SU-DHL-6 (cell line): ENCODE measurements at regions not wholly inside any gene's neighbourhood (a gene's known extent, or its start where the extent isn't known, plus 50 kb on each side); places are given as distances from the start of the nearest gene placed in this dataset.
"Not testable (repeated sequence)": the region's sequence is repeated elsewhere in the genome, so short reads cannot be mapped to it uniquely, and the experiment has no call there.

Source experiments
- H2AFZ ChIP-seq: fragments of 200-600 bp; sonication (generic); 2 replicates; pipeline ENCODE4 v1.6.1; 2014; ENCODE audit warnings: low read depth, mild to moderate bottlenecking, moderate library complexity, mixed read lengths, antibody characterized with exemption, low read length; ENCODE audit not compliant: severe bottlenecking
- H3F3A ChIP-seq: fragments of 200-600 bp; shearing (Covaris generic); 2 replicates; pipeline ENCODE4 v1.6.0; 2016; ENCODE audit warnings: antibody characterized with exemption, mild to moderate bottlenecking; ENCODE audit not compliant: insufficient read depth
- H3K27ac ChIP-seq: fragments of 200-600 bp; sonication (generic); 2 replicates; pipeline ENCODE4 v1.5.1; 2016; ENCODE audit warnings: low read depth, mild to moderate bottlenecking, low read length, moderate library complexity, mixed read lengths
- H3K27me3 ChIP-seq: fragments of 200-600 bp; sonication (generic), shearing (Covaris generic); 2 replicates; pipeline ENCODE4 v1.6.0; 2014; ENCODE audit warnings: mild to moderate bottlenecking, low read length
- H3K36me3 ChIP-seq: fragments of 200-600 bp; sonication (generic); 2 replicates; pipeline ENCODE4 v1.6.1; 2014; ENCODE audit warnings: mild to moderate bottlenecking, low read length, mixed read lengths
- H3K4me2 ChIP-seq: fragments of 300-600, 200-600 bp; shearing (Covaris generic), sonication (generic); 2 replicates; pipeline ENCODE4 v1.6.0; 2014; ENCODE audit warnings: low read length, low read depth, mild to moderate bottlenecking; ENCODE audit not compliant: poor library complexity, severe bottlenecking
- H3K4me3 ChIP-seq: fragments of 200-600 bp; sonication (generic); 2 replicates; pipeline ENCODE4 v1.5.1; 2014; ENCODE audit warnings: antibody characterized with exemption, low read length, mild to moderate bottlenecking, mixed read lengths; ENCODE audit not compliant: insufficient read depth, poor library complexity, severe bottlenecking
- H3K79me2 ChIP-seq: fragments of 200-600 bp; sonication (generic); 2 replicates; pipeline ENCODE4 v1.6.1; 2014; ENCODE audit warnings: mild to moderate bottlenecking, low read length, moderate library complexity; ENCODE audit not compliant: insufficient read depth
- H3K9ac ChIP-seq: fragments of 200-600 bp; sonication (generic); 2 replicates; pipeline ENCODE4 v1.7.0; 2014; ENCODE audit warnings: mild to moderate bottlenecking, low read length
- H3K9me2 ChIP-seq: fragments of 200-600 bp; sonication (generic); replicated peaks from 2 replicates; pipeline ENCODE4 v1.6.1; 2014; ENCODE audit warnings: low read length; ENCODE audit not compliant: insufficient read depth
- H3K9me3 ChIP-seq: fragments of 200-600 bp; sonication (generic); 2 replicates; pipeline ENCODE4 v1.6.1; 2014; ENCODE audit warnings: low read length, mixed read lengths; ENCODE audit not compliant: insufficient read depth
- H4K20me1 ChIP-seq: fragments of 200-600 bp; sonication (generic); 2 replicates; pipeline ENCODE4 v1.6.1; 2014; ENCODE audit warnings: low read depth, mild to moderate bottlenecking, antibody characterized with exemption, low read length, moderate library complexity, mixed read lengths
- EZH2phosphoT487 ChIP-seq: fragments of 200-600 bp; sonication (generic), shearing (Covaris generic); conservative IDR thresholded peaks from 2 replicates; pipeline ENCODE4 v1.6.1; 2018; ENCODE audit warnings: mild to moderate bottlenecking, antibody characterized with exemption, low read length, moderate library complexity, mixed read lengths
- TF ChIP-seq, protein P1 (sequence below): fragments of 200-600 bp; sonication (generic); IDR thresholded peaks from one replicate; pipeline ENCODE4 v1.5.1; 2017; ENCODE audit warnings: antibody characterized with exemption, mild to moderate bottlenecking, low read length, moderate library complexity; ENCODE audit not compliant: insufficient read depth, poor library complexity, severe bottlenecking

DNA sequence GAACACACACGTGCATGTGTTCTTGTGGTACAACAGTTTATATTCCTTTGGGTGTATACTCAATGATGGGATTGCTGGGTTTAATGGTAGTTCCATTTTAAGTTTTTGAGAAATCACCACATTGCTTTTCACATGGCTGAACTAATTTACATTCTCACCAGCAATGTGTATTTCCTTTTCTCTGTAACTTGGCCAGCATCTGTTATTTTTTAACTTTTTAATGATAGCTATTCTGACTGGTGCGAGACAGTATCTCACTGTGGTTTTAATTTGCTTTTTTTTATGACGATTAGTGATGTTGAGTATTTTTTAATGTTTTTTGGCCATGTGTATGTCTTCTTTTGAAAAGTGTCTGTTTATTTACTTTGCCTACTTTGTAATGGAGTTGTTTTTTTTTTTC, 256.6 kb downstream of the ZWINT start:
- Histone ChIP-seq H3K36me3 (no peaks in the 10 kb centered on the region), H3F3A (no peaks in the 10 kb centered on the region), H3K9me2 (no peaks in the 10 kb centered on the region), H4K20me1 (no peaks in the 10 kb centered on the region), H2AFZ (no peak overlapping the region), H3K9ac (no peak overlapping the region), H3K27ac (no peak overlapping the region), H3K27me3 (no peaks in the 10 kb centered on the region), H3K4me3 (no peak overlapping the region), H3K9me3 (no peaks in the 10 kb centered on the region), H3K4me2 (no peak overlapping the region), H3K79me2 (no peaks in the 10 kb centered on the region)
- TF ChIP-seq EZH2phosphoT487, result no peak
- TF ChIP-seq, protein P1, sequence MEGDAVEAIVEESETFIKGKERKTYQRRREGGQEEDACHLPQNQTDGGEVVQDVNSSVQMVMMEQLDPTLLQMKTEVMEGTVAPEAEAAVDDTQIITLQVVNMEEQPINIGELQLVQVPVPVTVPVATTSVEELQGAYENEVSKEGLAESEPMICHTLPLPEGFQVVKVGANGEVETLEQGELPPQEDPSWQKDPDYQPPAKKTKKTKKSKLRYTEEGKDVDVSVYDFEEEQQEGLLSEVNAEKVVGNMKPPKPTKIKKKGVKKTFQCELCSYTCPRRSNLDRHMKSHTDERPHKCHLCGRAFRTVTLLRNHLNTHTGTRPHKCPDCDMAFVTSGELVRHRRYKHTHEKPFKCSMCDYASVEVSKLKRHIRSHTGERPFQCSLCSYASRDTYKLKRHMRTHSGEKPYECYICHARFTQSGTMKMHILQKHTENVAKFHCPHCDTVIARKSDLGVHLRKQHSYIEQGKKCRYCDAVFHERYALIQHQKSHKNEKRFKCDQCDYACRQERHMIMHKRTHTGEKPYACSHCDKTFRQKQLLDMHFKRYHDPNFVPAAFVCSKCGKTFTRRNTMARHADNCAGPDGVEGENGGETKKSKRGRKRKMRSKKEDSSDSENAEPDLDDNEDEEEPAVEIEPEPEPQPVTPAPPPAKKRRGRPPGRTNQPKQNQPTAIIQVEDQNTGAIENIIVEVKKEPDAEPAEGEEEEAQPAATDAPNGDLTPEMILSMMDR, result no peak

DNA sequence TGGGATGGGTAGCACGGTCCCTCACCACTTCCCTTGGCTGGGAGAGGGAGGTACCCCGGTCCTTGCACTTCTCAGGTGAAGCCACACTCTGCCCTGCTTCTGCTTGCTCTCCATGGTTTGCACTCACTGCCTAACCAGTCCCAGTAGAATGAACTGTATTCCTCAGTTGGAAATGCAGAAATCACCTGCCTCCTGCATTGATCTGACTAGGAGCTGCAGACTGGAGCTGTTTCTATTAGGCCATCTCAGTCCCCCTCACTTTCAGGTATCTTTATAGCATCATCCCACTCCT, 264.9 kb downstream of the ZWINT start:
- Histone ChIP-seq H3K27me3 (no peaks in the 10 kb centered on the region), H3F3A (no peaks in the 10 kb centered on the region), H4K20me1 (no peaks in the 10 kb centered on the region), H2AFZ (no peak overlapping the region), H3K36me3 (no peaks in the 10 kb centered on the region), H3K79me2 (no peaks in the 10 kb centered on the region), H3K27ac (no peak overlapping the region), H3K9ac (no peak overlapping the region), H3K9me3 (no peaks in the 10 kb centered on the region), H3K4me3 (no peak overlapping the region), H3K9me2 (no peaks in the 10 kb centered on the region), H3K4me2 (no peak overlapping the region)
- TF ChIP-seq, protein P1, result no peak
- TF ChIP-seq EZH2phosphoT487, result no peak

DNA sequence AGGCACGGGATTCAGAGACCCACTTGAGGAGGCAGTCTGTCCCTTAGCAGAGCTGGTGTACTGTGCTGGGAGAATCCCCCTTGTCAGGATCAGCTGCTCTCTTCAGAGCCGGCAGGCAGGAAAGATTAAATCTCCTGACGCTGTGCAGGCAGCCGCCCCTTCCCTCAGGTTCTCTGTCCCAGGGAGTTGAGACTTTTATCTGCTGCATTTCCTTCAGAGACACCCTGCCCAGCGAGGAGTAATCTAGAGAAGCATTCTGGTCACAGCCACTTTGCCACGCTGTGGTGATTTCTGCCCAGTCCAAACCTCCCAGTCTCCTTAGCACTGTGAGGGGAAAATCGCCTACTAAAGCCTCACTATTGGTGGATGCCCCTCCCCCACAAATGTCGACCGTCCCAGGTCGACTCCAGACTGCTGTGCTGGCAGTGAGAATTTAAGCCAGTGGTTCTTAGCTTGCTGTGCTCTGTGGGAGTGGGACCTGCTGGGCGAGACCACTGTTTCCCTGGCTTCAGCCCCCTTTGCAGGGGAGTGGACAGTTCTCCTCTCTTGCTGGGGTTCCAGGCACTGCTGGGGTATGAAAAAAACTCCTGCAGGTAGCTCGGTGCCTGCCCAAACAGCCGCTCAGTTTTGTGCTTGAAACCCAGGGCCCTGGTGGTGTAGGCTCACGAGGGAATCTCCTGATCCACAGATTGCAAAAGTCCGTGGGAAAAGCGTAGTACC, 265.4 kb downstream of the ZWINT start:
- Histone ChIP-seq H3K4me3 (no peak overlapping the region), H3K79me2 (no peaks in the 10 kb centered on the region), H3K27me3 (no peaks in the 10 kb centered on the region), H3K4me2 (no peak overlapping the region), H3K9me2 (no peaks in the 10 kb centered on the region), H4K20me1 (no peaks in the 10 kb centered on the region), H3K9me3 (peaks cover 3% of the 10 kb centered on the region; the same call in 1 of the 2 replicates), H3K9ac (no peak overlapping the region), H2AFZ (no peak overlapping the region), H3K36me3 (no peaks in the 10 kb centered on the region), H3K27ac (no peak overlapping the region), H3F3A (no peaks in the 10 kb centered on the region)
- TF ChIP-seq, protein P1, result no peak
- TF ChIP-seq EZH2phosphoT487, result no peak

DNA sequence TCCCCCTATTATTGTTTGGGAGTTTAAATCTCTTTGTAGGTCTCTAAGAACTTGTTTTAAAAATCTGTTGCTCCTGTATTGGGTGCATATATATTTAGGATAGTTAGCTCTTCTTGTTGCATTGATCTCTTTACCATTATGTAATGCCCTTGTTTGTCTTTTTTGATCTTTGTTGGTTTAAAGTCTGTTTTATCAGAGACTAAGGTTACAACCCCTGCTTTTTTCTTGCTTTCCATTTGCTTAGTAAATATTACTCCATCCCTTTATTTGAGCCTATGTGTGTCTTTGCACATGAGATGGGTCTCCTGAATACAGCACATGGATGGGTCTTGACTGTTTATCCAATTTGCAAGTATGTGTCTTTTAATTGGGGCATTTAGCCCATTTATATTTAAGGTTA, 267.4 kb downstream of the ZWINT start:
- not testable (repeated sequence) for H3K36me3 ChIP-seq, H3K27me3 ChIP-seq, H4K20me1 ChIP-seq, H3K79me2 ChIP-seq, H3K9me3 ChIP-seq, H3K4me3 ChIP-seq, H3F3A ChIP-seq, H3K4me2 ChIP-seq, H2AFZ ChIP-seq, H3K9me2 ChIP-seq, H3K27ac ChIP-seq, H3K9ac ChIP-seq
